Hematopoietic multipotent progenitor cell treated with erythropoietin and hydrocortisone succinate and interleukin-3 and kit ligand, for 8 days (in vitro differentiated cells): ENCODE measurements at regions not wholly inside any gene's neighbourhood (a gene's known extent, or its start where the extent isn't known, plus 50 kb on each side); places are given as distances from the start of the nearest gene placed in this dataset.

ENCODE experiments used
- DNase-seq: peaks from one replicate; pipeline ENCODE4 v3.0.0-alpha.2; 2015

DNA sequence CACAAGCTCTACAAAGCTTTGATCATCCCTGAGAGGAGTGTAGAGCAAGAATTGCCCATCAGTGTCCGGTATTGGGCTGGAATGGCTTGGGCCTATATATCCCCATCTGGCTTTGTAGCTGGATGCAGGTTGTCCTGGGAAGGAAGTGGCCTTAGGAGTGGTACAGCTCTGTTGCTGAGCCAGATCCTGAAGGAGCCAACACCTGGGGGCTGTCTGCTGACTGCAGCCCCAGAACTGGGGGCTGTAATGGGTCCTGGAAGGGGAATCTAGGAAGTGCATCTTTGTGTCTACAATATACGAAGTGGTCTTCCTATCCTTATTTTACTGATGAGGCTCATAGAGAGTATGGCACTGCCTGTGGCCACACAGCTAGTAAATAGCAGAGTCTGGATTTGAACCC is 145.9 kb downstream of the CDC5L start:
- no peak for DNase-seq

DNA sequence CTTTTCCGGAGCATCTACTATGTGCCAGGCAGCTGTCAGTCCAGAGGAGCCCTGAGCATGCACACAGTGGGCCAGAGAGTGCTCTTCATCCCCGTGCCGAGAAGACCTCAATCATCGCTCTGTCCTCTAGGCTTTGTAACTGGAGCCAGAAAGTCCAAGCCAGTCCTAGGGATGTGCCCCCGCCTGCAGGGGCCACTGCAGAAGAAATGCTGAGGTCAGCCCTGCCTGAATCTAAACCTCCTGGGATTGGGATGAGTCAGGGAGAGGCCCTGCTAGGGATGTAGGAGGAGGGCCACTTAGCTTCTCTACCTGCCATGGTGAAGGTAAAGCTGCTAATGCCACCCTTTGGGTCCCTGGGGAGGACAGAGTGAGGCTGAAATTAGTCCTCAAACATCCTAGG is 146.8 kb downstream of the CDC5L start:
- no peak for DNase-seq

DNA sequence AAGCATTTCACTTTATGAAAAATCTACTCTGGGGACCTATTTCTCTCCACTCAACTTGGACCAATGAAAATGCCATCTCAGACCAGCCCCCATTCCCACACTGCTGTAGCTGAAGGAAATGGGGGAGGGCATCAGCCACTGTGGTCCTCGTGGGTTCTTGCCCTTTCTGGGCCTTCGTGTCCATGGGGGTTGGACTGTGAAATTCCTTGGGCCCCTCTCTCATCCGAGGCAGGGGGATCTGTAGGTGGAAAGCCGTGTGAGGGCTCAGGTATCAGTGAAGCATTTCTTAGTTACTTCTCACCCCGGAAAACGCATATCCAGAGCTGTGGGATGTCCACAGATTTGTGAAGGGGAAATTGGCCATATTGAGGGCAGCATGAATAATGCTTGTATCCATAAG is 147.9 kb downstream of the CDC5L start:
- no peak for DNase-seq

DNA sequence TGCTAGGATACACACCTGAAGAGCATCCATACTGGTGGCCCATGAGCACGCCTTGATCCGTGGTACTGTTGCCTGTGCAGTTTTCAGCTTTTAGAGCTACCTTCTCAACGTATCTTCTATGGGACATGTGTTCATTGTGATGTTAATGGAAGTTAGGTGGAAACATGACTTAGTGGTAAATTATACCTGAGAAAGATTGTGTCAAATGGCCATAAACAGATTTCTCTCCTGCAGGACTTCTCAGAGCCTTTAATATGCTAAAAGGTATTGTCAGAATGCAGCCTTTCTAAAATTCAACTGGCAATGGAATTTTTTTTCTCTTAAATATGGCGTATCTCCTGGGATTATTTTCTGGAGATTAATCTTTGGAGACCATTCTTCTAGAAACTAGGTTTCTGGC is 148.5 kb downstream of the CDC5L start:
- DNase-seq = no peak

DNA sequence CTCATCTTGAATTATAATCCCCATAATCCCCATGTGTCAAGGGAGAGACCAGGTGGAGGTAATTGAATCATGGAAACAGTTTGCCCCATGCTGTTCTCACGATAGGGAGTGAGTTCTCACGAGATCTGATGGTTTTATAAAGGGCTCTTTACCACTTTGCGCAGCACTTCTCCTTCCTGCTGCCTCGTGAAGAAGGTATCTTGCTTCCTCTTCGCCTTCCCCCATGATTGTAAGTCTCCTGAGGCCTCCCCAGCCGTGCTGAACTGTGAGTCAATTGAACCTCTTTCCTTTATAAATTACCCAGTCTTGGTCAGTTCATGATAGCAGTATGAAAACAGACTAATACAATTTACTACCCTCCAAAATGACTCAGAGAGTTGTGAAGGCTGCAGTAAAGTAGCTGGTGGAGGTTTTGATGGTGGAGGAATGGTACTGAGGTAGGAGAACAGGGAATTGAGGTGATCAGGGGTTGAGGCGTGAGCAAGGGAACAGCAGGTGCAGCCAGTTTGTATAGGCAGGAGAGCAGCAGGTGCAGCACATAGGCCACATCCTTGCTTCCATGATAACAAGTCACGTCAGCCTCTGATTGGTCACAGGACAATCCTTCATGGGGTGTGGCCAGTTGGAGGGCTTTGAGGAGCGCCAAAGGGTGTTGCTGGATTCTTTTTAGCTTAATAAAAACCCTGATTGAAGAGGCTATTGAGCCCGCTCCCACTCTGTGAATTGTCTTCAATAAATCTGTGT is 150.0 kb downstream of the CDC5L start:
- no peak for DNase-seq

DNA sequence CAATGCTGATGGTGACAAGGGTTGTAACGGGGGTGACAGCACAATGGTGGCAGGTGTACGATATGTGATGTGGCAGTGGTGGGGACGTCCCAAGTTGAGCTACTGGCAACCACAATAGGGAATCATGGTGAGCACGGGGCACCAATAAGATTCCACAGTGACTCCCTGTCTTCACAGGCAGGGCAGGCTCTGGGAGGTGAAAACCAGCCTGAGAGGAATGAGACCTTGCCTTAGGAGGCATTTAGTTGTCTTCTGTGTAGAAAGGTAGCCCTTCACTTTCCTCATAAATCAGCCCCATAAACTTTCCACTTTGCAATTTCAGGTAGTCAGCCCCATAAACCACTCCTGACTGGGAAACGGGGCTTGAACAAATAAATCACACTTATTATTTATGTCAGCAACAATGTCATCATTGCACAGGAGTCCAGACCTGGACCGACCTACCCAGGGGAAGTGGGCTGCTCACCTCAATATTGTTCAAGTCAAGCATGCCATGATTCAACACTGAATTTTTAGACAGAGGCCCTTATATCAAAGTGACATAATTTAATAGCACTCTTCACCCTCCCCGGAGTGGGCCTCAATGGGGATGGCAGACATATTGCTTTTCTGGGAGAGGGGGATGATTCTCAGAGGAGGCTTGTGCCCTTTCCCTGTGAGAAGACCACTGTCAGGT is 150.8 kb downstream of the CDC5L start:
- DNase-seq = no peak

DNA sequence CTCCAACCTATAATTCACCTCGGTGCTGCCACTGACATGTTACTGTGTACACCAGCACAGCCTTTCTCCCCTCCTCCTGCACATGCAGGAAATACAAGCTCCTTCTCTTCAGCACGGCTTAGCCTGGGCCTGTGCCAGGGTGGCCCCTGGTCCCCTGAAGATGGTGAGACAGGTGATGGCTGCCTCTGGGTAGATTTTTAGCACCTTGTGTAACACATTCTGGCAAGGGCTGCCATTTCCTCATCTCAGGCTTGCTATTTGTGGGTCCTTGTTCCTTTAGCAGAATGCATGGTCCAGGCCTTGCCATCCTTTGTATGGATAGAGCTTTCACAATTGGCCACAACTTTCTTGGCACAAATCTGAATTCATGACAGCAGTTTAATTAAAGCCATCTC is 151.3 kb downstream of the CDC5L start:
- DNase-seq = no peak

DNA sequence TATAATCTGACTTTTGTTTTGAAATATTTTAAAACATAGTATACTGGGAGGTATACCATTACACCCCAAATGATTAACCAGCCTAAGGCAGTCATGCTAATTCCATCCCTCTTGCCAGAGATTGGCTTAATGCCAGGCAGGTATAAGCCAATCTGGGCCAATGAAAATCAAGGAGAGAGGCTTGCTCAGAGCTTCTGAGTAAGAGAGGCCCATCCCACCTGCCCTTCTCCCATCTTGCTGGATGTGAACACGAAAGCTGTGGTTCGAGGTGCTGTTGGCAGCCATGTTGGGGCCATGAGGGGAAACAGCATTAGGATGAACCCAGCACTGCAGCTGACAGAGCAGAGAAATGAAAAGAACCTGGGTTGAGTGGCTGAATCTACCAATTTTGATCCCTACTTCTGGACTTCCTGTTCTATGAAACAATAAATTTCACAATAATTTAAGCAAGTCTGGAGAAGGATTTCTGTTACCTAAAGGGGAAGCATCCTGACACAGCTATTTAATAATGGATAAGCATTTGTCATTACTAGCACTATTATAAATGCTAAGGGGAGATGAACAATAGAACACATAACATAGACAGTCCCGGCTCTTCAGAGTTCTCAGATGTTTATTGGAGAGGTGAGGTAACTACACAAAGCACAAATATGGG is 152.3 kb downstream of the CDC5L start:
- no peak for DNase-seq

DNA sequence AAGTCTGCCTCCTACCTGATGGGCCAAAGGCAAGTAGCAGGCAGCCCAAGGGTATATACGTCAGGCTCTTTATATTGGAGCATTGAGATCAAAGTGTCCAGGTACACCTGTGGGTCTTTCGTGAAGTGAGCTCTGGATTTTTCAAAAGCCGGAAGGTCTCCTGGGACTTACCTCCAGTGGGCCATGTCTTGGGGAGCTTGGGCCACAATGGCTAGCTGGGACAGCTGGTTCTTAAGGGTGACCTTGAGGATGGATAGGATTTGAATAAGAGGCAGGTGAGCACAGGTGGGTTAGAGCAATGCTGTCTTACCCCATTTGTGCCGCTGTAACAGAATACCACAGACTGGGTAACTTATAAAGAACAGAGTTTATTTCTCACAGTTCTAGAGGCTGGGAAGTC is 153.4 kb downstream of the CDC5L start:
- DNase-seq = no peak

DNA sequence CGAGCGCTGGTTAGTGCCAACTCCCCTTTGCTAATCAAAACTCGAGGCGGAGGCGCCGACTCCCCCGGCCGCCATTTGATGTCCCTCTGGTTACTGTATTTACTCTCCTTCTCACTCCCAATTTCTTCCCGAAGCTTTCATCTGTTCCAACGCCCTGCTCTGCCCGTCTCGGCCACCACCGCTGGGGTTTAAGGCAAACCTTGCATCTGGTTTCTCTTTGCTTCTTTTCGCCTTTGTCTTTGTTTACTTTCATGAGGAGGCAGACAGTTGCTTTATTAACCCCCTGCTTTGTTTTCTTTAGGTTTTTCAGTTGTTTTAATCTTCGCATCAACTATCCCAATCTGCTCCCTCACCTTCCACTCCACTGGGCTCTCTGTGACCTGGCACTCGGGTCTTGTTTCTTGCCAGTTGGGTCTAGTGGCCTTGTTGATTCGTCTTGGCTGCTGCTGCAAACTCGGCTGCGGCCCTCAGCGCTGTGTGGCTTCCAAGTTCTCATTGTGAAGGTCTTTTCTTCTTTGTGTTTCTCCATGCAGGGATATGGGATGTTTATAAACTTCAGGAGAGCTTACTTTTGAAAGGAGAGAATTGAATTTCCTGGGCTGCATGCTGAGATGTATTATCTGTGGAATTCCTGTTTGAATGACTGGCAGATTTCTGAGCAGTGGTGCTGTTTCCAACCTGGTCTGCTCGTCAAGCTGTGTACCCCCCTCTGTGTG is 155.1 kb downstream of the CDC5L start:
- no peak for DNase-seq

DNA sequence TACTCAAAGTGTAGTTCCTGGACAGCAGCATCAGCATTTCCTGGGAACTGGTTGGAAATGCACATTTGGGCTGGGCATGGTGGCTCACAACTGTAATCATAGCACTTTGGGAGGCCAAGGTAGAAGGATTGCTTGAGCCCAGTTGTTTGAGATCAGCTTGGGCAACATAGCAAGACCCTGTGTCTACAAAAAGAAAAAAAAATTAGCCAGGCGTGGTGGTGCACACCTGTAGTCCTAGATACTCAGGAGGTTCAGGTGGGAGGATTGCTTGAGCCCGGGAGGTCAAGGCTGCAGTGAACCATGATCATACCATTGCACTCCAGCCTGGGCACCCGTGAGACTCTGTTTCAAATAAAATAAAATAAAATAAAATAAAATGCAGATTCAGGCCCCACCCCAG is 156.2 kb downstream of the CDC5L start:
- DNase-seq = no peak

DNA sequence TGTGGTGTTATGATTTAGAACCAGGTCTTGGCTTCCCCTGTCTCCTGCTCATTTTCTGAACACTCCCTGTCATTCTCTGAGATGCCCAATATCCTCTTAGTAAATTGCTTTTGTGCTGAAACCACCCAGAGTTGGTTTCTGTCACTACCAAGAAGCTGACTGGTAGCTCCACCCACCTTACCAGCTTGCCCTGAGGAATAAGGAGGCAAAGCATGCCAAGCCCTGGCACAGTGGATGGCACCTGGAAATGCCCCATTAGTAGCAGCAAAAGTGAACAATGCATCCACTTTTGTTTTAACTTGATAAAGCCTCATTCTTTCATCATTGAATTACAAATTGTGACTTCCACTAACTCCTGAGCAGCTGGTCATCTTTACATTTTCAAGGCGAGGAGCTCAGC is 157.7 kb downstream of the CDC5L start:
- no peak for DNase-seq

DNA sequence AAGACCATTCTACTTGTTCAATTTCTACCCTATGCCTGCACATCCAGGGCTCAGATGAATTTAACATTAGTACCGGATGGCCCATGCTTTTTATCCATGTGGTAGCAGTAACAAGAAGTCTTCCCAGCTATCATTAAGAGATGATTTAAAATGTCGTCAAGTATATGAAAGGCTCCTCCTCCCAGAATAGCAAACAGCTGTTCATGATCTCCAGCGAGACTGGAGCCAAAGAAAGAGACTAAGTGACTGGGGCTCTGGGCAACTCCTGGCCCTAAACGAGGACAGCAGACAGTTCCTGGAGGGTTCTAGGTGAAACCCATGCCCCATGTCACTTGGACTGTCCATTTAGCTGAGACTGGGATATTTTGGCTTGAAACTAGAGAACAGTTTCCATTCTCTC is 160.8 kb downstream of the CDC5L start:
- DNase-seq = no peak

DNA sequence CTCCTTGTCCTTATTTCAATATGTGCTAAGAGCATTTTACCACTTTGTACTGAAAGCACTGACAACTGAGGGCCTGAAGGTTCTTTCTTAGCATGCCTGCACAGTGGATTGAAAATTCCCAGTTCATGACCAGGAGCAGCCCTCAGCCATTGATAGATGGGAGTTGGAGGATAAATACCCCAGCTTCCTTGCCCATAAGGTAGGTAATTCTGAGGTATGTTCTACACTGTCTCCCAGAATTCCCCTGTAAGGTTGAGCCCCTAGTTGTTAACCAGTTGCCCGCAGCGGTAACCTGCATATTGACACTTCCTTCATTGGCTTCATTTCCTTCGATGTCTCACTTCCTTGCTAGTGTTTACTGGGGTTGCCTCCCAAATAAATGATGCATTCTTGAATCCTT is 162.0 kb downstream of the CDC5L start:
- no peak for DNase-seq

DNA sequence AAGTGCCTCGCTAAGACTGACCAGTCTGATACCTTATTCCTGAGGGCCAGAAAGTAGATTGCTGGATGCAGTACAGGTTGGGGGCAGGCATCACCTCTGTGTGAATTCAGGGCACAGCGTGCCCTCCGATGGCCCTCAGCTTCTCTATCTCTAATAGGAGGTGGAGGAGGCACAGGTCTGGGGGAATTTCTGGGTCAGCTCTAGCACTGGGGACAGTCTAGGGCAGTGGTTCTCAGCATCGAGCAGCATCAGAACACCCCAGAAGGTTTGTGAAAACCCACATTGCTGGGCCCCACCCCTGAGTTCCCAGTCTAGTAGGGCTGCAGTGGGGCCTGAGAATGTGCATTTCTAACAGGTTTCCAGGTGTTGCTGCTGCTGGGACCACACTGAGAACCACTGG is 166.7 kb downstream of the CDC5L start:
- DNase-seq = no peak

DNA sequence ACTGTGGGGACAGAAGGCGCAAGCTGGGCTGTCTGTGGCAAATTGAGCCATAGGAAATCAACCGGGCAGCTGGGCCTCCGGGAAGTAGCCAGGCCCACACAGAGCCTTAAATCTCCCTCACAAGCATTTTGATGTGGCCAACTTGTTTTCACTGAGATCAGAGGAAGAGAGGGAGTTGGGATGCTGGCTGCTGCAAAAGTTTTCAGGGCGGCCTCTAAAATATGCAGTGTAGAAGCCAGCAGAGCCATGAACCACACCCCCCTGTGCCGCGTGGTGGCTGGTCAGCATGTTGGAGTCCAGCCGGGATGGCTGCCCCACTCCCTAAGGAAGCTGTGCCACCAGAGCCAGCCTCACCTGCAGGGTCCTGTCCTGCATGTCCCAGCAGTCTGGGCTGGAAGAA is 167.4 kb downstream of the CDC5L start:
- DNase-seq = no peak

DNA sequence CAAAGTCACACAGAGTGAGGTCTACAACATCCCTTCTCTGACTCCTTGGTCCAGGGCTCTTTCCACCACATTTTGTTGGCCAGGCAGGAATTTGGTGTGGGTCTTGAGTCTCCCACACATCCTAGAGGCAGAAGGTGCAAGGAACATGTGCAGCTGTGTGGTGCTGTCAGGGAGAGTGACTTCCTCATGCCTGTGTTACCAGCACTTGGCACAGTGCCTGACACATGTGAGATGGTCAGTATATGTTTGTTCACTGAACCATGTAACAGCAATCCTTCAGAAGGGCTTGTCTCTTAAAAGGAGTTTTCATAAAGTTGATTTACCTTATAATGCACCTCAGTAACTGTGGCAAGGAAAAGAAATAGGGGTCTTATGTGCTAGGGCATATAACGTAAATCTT is 168.5 kb downstream of the CDC5L start:
- DNase-seq = peak; percentile 13

DNA sequence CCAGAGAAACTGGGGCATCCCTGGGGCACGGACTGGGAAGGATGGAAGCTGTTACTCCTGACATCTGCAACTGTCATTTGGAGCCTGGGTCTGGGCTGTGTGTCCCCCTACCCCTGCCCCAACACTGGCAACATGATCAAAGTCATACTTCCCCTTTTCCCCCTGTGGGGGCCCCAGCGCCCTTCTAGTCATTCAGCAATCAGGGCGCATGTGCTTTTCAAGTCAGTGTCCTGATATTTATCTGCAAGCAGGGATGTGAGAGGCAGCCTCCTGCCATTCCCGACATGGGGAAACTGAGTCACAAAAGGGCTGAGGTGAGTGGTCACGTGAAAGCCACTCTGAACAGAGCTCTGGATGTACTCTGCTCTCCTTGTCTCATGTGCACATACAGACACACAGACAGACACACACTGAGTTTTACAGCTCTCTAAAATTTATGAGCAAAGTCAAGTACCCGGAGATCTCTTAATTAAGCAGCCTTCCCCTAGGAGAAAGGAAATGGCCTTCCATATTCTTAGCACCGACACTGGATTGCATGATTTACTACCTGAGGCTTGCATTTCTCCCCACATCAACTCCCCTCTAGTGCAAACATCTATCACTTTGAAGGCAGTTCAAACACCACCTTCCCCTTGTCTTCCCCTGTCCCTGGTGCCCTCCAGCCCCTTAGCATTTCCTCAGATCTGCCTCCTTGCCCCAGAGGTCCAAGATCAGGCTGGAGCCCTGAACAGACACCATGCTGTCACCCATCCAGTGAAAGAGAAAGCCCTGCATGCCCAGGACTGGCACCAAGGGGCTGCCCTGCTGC is 170.7 kb downstream of the CDC5L start:
- no peak for DNase-seq

DNA sequence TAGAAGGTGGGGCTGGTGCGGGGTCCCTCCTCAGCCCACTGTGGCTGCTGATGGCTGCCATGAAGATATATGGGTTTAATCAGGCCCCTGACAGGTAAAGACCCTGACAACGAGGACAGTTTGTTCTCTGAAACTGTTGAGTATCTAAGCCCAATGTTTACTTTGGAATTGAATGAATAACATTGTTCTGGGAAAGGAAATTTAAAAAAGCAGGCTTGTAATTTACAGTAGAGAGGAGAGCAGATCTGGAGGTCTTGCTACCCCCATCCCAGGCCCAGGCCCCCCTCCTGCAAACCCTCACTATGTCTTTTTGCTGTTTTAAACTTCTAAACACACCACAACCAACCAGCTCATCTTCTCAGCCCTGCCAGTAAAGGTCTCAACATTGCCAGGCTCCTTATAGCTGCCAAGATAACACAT is 171.3 kb downstream of the CDC5L start:
- no peak for DNase-seq

DNA sequence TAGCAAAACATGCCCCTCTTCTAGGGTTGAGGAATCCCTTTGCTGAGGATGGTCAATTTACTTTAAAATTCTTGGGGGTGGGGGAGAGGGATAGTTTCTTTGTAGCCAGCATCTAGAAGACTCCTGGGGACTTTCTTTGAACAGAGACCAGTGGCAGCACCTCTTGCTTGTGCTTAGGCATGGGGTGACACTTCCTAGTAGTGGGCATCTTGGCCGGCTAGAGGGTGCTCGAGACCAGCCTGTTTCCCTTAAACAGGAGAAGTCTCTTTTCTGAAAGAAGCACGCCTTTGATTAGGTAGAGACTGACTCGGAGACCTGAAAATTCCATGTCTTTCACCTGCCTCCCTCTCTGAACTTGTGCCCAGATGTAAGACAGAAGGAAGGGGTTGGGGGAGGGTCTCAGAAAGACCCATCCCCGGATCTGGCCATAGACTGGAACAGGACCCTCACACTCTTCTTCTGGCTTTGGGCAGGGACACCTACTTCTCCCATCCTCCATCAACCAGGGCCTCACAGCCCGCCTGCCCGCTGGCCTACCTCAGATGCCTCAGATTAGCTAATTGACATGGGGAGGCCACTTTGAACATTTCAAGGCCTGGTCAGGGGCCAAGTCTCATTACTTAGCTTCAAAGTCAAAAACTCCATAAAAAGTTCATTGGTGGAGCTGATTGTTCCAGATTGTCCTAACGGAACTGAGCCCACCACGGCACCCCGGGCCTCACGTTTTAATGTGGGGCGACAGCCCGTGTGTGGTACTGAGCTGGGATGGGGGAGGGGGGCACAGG is 172.2 kb downstream of the CDC5L start:
- no peak for DNase-seq

DNA sequence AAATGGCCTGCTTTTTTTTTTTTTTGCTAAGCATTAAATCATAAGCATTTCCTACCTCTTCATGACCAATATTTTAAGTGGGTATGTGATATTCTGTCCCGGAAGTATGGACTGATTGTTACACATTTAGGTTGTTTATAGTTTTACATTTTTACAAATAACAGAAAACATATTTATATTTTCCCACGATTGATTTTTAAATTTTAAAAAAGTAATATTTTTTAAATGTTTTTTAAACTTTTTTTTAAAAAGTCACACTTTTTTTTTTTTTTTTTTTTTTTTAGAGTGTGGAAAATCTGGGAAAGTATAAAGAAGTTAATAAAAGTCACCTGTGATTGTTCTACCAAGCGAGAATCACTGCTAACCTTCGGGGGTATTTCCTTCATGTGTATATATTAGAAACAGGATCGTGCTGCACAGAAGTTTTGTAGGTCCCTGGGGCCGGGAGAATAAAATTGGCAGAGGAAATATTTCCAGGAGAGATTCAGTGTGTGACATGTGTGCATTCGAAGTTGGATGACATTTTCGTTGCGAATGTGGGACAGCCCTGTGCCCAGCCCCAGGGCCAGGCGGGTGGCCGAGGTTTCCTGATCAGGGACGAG is 173.1 kb downstream of the CDC5L start:
- DNase-seq = no peak
